ENCODE measurements at regions not wholly inside any gene's neighbourhood (a gene's known extent, or its start where the extent isn't known, plus 50 kb on each side); places are given as distances from the start of the nearest gene placed in this dataset.

DNA sequence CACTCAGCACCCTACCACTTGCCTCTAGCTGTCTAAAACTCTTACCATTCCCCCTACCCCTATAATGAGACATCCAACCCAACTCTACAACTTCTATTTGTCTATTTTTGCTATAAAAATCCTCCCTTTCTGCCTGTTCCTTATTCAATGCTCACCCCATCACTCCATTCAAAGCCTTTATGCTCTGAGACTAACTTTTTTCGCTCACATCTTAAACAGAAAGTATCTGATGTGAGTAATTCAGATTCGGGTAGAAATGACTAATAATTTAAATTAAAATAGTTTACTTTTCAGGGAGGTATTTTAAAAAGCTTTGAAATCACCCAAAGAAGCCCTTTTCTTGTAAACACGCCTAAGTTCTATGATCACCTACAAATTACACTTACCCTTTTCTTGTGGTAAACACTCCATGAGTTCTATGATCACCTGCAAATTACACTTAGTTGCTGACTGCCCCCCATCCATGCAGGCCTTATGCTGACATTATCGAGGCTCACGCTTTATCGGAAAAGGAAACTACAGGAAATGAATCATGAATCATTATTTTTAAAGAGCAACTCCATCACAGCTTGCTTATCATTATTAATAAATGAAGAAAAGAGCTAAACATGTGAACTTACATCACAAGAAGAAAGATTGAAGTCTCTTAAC lies 168.7 kb upstream of the PPP1R2C start:
- no peak for DNase-seq

DNA sequence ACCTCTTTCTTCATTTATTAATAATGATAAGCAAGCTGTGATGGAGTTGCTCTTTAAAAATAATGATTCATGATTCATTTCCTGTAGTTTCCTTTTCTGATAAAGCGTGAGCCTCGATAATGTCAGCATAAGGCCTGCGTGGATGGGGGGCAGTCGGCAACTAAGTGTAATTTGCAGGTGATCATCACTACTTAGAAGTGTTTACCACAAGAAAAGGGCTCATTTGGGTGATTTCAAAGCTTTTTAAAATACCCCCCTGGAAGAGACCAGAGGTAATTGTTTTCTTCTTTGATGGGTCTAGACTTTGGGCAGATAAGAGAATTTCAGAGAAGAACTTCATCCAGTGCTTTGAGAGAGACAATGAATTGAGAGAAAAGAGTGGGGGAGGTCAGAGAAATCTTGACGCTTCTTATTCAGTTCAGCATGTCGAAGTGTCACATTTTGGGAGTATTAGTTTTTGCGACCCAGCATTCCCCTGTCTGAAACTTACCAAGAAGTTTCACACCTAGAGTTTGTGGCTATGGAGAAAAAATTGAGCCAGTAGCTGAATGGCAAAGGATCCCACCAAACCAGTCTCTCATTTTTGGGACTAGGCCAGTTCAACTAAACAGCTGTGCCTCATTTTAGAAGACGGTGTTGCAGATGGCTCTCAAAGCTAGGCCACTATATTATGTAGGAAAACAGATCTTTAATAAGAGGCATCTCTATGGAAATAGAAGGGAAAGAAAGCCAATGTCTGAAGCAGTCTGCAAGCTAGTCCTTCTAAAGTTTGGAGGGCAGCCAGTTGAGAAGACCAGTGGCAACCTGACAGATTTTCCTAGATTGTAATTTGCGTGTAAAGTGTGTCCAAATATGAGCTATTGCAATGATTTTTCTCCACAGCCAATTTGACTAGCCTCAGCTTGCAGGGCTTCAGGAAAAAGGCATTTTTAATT lies 171.0 kb upstream of the PPP1R2C start:
- peak; percentile 73 for DNase-seq

DNA sequence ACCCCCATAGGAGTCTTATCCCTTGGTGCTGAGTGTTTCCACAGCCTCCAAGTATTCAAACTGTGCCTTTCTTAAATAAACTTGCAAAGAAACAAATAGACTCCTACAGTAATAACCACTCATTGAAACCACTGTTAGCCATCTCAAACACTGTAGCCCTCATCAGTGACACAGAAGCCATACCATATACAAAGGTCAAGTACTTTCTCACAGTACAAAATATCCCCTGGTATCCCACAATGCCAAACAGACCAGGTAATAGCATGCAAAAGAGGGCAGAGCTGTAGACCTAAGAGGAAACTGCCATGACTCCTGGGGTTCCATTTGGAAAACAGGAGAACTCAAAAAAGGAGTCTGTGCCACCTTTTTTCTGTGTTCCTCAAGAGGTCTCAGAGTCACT lies 173.8 kb upstream of the PPP1R2C start:
- DNase-seq = no peak

GRCh38 chrX:42952621-42953020 lies 174.7 kb upstream of the PPP1R2C start:
- no peak for DNase-seq

GRCh38 chrX:42954880-42955279 lies 176.9 kb upstream of the PPP1R2C start:
- DNase-seq = no peak

DNA sequence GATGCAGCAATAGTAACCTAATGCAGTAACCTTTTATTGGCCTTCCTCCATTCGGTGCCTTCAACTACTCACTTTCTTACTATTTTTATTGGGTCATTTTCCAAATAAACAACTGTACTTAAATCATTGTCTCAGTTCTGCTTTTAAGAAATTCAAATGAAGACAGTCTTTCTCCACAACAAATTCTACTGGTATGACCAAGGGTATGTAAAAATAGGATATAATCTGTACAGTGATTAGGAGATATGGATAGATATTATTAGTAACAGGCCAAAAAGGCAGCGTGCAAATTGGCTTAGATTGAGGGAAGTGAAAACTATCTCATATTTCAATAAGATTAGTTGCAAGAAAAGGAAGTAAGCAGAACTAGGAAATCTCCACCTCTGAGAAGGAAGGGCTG lies 177.4 kb upstream of the PPP1R2C start:
- no peak for DNase-seq

DNA sequence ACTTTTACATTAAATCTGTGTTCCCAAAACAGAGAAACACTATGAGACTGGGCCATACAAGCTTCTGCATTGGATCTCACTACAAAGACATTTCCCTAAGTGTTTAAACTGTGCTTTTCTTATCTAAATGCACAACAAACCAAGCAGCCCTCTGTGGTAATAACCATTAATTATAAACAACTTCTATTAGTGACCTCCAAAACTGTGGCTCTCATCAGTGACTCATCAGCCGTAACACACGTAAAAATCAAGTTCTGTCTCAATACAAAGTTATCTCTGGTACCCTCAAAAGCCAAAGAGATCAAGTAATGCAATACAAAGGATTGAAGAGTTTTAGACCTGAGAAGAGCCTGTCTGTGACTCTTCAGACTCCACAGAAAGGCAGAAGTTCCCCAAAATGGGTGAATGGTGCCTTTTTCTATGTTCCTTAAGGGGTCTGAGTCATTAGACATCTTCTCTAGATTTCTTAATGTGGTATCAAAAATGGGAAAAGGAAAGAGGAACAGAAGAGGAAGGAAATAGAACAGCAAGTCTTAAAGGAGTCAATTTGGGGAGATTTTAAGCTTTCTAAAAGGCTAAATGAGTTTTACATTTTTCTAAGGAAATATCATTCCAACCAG lies 189.8 kb upstream of the PPP1R2C start:
- DNase-seq = no peak

GRCh38 chrX:42973321-42973720 lies 195.4 kb upstream of the PPP1R2C start:
- DNase-seq = no peak

GRCh38 chrX:42975906-42976305 lies 197.9 kb upstream of the PPP1R2C start:
- no peak for DNase-seq

- no peak for DNase-seq
Measured at GRCh38 chrX:42976746-42977366, 198.9 kb upstream of the PPP1R2C start.

DNA sequence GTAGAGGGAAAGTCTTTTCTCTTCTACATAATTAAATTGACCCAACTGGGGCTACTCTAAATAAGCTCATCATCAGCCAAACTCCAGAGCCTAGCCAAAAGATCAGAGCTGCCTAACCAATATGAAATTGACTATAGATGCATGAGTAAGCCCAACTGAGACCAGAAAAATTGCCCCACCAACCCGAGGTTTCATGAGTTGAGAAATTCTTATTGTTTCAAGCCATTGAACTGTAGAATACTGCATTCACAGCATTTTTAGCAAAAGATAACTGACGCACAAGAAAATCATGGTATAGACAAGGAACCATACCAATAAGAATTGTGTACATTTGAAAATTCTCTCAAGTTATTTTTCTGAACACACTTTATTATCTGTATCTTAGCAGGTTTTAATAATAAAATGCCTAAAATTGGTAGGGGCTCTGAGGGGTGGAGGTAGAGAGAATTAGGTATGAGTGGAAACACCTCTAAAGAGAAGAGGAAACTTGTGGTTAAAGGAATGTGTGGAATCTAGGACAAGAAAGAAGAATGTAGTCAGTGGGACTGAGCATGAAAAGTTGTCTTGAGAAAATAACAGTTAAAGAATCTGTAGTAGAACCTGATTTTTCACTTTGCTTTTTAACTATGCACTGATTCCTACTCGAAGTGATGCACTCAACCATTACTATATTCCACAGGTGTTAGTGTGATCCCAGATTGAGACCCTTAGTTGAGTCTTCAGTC lies 200.9 kb upstream of the PPP1R2C start:
- DNase-seq = no peak

GRCh38 chrX:42988700-42989099 lies 210.7 kb upstream of the PPP1R2C start:
- no peak for DNase-seq

- DNase-seq = no peak
Measured at GRCh38 chrX:42992199-42992943, 214.4 kb upstream of the PPP1R2C start.

DNA sequence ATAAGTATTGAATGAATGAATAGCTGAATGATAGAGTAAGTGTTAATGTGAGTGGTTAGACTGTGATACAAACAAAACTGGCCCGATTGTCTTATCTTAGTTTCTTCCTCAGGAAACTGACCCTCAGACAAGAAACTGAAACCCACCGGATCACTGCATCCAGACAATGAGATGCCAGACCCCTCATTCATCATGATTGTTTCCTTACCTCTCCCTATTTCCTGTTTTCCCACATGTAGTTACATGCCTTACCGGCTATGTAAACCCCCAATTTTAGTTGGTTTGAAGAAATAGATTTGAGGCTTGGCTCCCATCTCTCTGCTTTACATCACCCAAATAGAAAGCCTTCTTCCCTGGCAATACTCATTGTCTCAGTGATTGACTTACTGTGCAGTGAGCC lies 218.9 kb upstream of the PPP1R2C start:
- DNase-seq = no peak

DNA sequence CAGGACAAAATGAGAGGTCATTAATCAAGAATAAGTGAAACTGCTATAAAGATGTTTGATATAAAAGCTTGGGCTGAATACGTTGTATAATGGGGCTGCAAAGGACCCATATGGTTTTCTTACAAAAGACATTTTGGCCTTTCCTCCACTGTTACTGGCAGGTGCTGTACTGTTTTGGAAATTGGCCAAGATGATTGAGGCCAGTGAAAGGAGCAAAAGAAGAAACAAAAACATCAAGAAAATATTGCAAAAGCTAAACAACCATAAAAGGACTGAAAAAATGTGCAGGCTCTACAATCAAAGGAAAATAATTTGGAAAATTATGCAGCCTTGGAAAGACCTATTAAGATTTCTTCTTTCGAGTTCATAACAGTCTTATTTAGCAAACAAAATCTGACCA lies 222.2 kb upstream of the PPP1R2C start:
- peak; percentile 72 for DNase-seq

DNA sequence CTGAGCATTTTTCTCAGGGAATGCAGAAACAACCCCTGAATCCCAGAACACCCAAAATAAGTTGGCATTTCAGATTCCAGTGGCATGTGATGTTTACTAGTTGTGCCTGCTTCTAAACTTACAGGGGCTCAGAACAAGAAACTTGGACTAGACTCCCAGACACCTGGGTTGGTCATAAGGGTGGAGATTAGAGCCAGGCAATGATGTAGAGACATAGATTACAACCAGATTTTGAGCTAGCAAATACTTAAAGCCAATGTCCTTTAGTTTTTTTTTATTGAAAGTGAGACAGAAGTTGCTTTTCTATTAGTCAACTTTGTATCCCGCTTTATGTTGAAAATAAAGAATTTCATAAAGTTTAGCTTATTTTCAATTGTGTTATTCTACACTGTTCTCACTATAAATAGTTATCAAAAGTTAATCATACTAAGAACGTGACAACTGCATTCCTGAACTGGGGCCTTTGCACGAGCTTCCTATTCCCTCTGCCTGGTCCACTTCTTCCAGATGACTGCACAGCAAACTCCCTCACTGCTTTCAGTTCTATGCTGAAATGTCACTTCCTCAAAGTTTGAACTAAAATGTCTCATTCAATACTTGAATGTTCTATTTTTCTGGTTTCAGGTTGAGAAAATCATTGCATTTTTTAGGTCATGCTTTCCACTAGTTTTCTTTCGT lies 224.7 kb upstream of the PPP1R2C start:
- no peak for DNase-seq

DNA sequence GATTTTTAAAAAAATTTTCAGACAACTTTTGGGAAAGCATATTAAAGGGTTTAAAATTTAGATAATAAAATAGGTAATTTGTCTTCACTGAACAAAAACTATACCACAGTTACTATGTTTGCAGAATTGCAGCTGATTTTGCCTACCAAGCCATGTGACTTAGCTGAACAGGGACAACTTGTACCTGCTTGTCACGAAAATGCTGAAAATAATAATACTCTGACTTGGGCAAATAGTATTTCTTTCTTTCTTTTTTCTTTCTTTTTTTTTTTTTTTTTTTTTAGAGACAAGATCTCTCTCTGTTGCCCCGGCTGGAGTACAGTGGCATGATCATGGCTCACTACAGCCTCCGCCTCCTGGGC lies 225.2 kb upstream of the PPP1R2C start:
- no peak for DNase-seq

DNA sequence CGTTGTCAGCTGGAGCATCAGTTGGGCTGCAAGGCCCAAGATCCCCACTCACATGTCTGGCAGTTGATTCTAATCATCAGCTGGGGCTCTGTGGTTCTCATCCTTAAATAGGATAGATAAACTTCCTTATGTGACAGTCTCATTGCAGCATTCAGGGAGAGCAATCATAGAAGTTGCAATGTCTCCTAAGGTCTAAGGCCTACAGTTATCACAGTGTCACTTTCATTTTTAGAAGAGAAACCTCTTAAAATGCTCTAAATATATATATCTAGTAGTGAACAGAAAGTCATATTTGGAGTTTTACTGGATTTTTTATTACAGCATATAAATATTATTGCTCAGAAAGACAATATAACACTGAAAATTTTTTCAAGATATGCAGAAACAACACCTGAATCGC lies 226.0 kb upstream of the PPP1R2C start:
- no peak for DNase-seq

- no peak for DNase-seq
Measured at GRCh38 chrX:43005561-43005960, 227.6 kb upstream of the PPP1R2C start.

DNA sequence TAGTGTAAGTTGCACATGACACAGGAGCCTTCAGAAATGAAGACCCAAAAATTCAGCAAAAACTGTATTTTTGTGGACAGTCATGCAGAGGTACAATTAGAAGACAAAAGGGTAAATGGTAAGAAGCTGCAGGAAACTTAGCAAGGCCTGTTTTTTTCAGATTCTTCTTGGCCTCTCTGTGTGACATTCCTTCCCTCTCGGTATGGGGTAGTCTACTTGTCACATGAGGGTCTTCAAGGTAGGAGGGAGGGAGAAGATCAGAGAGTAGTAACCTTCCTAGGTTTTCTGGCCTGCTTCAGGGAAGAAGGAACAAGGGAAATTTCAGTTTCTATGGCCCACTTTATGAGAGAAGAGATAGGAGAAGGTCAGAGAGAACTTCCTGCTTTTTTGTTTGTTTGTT lies 230.4 kb upstream of the PPP1R2C start:
- no peak for DNase-seq

- DNase-seq = peak; percentile 37
Measured at GRCh38 chrX:43016021-43016420, 238.1 kb upstream of the PPP1R2C start.

DNA sequence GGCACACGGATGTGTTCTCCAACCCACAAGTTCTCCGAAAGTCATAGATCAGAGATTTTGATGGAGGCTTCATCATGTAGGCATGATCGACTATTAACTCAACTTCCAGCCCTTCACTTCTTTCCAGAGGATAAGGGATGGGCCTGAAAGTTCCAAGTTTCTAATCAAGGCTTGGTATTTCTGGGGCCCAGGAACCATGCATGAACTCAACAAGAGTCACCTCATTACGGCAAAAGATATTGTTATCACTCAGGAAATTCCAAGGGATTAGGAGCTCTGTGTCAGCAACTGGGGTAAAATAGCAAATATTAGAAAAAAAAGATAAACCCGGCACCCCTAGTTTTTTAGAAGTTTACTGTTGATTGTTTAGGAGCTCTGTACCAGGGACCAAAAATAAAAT lies 240.1 kb upstream of the PPP1R2C start:
- no peak for DNase-seq
